Endothelial cell of umbilical vein (primary cell): ENCODE measurements at regions not wholly inside any gene's neighbourhood (a gene's known extent, or its start where the extent isn't known, plus 50 kb on each side); places are given as distances from the start of the nearest gene placed in this dataset.

Source experiments
- CTCF ChIP-seq, 2 donors: IDR thresholded peaks; 1 replicate in 1 of 2; 2 replicates in 1 of 2; pipeline ENCODE4 v1.5.1; 2011; ENCODE audit warnings: low read length in 2 of 2, mild to moderate bottlenecking in 2 of 2, moderate library complexity in 2 of 2, control low read depth in 1 of 2, inconsistent platforms in 1 of 2, low read depth in 1 of 2; ENCODE audit not compliant: insufficient read depth in 1 of 2; ENCODE audit errors: extremely low read depth in 1 of 2
- EZH2 ChIP-seq: IDR thresholded peaks from 2 replicates; pipeline ENCODE4 v1.6.1; 2012; ENCODE audit warnings: borderline replicate concordance, low read depth, mild to moderate bottlenecking, moderate library complexity, low read length, inconsistent platforms; ENCODE audit not compliant: severe bottlenecking
- FOS ChIP-seq: IDR thresholded peaks from 2 replicates; pipeline ENCODE4 v1.6.1; 2011; ENCODE audit warnings: mild to moderate bottlenecking, low read length, moderate library complexity, borderline replicate concordance; ENCODE audit not compliant: insufficient read depth
- MAX ChIP-seq: IDR thresholded peaks from 2 replicates; pipeline ENCODE4 v1.6.1; 2011; ENCODE audit not compliant: insufficient read depth, insufficient read length
- POLR2AphosphoS5 ChIP-seq: IDR thresholded peaks from 2 replicates; pipeline ENCODE4 v1.6.1; 2012; ENCODE audit warnings: low read depth, mild to moderate bottlenecking, control low read depth, low read length, moderate library complexity; ENCODE audit not compliant: insufficient read depth

GRCh38 chr2:145161656-145162055, 641.7 kb upstream of the ZEB2 start:
- TF ChIP-seq CTCF (IDR thresholded peaks at IDR 0.05; ENCODE audit: extremely low read depth in 1 of 2, insufficient read depth in 1 of 2, low read depth in 1 of 2, low read length in 2 of 2) (no peak), POLR2AphosphoS5 (no peak), EZH2 (no peak), MAX (no peak), FOS (no peak)
